Liver (tissue), 8 donors: ENCODE measurements at regions not wholly inside any gene's neighbourhood (a gene's known extent, or its start where the extent isn't known, plus 50 kb on each side); places are given as distances from the start of the nearest gene placed in this dataset.

ENCODE experiments used
- DNase-seq: peaks from one replicate; pipeline ENCODE4 v3.0.0-alpha.2; 2017; ENCODE audit warnings: low spot score
- H3K27ac ChIP-seq, 2 donors: one replicate each; pipeline ENCODE4 v1.7.0; 2013; ENCODE audit warnings: inconsistent platforms in 2 of 2, low read length in 2 of 2, control low read depth in 1 of 2, low read depth in 1 of 2, mild to moderate bottlenecking in 1 of 2
- H3K27me3 ChIP-seq, 4 donors: one replicate each; pipeline versions ENCODE4 v1.6.1 to v1.7.0; 2013; ENCODE audit warnings: low read length in 3 of 4, inconsistent platforms in 1 of 4, mild to moderate bottlenecking in 1 of 4, moderate library complexity in 1 of 4; ENCODE audit not compliant: control insufficient read depth in 4 of 4, insufficient read depth in 4 of 4
- H3K36me3 ChIP-seq, 4 donors: one replicate each; pipeline versions ENCODE4 v1.6.1 to v1.7.0; 2013; ENCODE audit warnings: low read length in 3 of 4, mild to moderate bottlenecking in 3 of 4, low read depth in 1 of 4, moderate library complexity in 1 of 4; ENCODE audit not compliant: control insufficient read depth in 4 of 4, insufficient read depth in 3 of 4
- H3K4me1 ChIP-seq, 4 donors: one replicate each; pipeline versions ENCODE4 v1.6.1 to v1.7.0; 2013; ENCODE audit warnings: low read length in 3 of 4, mild to moderate bottlenecking in 3 of 4, moderate library complexity in 1 of 4; ENCODE audit not compliant: control insufficient read depth in 4 of 4, insufficient read depth in 4 of 4
- H3K4me3 ChIP-seq, 3 donors: one replicate each; pipeline versions ENCODE4 v1.6.1 to v1.7.0; 2013; ENCODE audit warnings: low read length in 3 of 3, control low read depth in 1 of 3, low read depth in 1 of 3, mild to moderate bottlenecking in 1 of 3
- H3K9ac ChIP-seq, 2 donors: one replicate each; pipeline ENCODE4 v1.7.0; 2013; ENCODE audit warnings: low read length in 2 of 2, mild to moderate bottlenecking in 2 of 2, moderate library complexity in 2 of 2, control low read depth in 1 of 2, low read depth in 1 of 2
- H3K9me3 ChIP-seq, 4 donors: one replicate each; pipeline versions ENCODE4 v1.6.1 to v1.7.0; 2013; ENCODE audit warnings: low read length in 3 of 4; ENCODE audit not compliant: control insufficient read depth in 4 of 4
- ATF3 ChIP-seq: IDR thresholded peaks from 2 replicates; pipeline ENCODE4 v1.6.1; 2016; ENCODE audit warnings: antibody characterized with exemption
- CTCF ChIP-seq: fragments of 150-350 bp; IDR thresholded peaks from 2 replicates; pipeline ENCODE4 v1.5.1; 2017; ENCODE audit warnings: improper control_type of control experiment, low read depth, low read length; ENCODE audit not compliant: missing input control
- EGR1 ChIP-seq, 2 donors: IDR thresholded peaks; 2 replicates each; pipeline ENCODE4 v1.6.1; 2016 to 2018; ENCODE audit warnings: antibody characterized with exemption in 2 of 2, low read depth in 2 of 2
- FOXA1 ChIP-seq: IDR thresholded peaks from 2 replicates; pipeline ENCODE4 v1.6.1; 2016; ENCODE audit warnings: antibody characterized with exemption
- FOXA2 ChIP-seq: IDR thresholded peaks from 2 replicates; pipeline ENCODE4 v1.6.1; 2016; ENCODE audit warnings: antibody characterized with exemption
- GABPA ChIP-seq, 2 donors: IDR thresholded peaks in 1 of 2; conservative IDR thresholded peaks in 1 of 2; 2 replicates each; pipeline ENCODE4 v1.6.1; 2016; ENCODE audit warnings: antibody characterized with exemption in 2 of 2, mild to moderate bottlenecking in 1 of 2, moderate library complexity in 1 of 2
- HNF4A ChIP-seq, 2 donors: conservative IDR thresholded peaks; 2 replicates each; pipeline ENCODE4 v1.6.1; 2016; ENCODE audit warnings: antibody characterized with exemption in 2 of 2, mild to moderate bottlenecking in 2 of 2
- HNF4G ChIP-seq: IDR thresholded peaks from 2 replicates; pipeline ENCODE4 v1.6.1; 2016; ENCODE audit warnings: antibody characterized with exemption
- JUND ChIP-seq, 2 donors: IDR thresholded peaks; 2 replicates each; pipeline ENCODE4 v1.6.1; 2016; ENCODE audit warnings: antibody characterized with exemption in 2 of 2
- MAX ChIP-seq: IDR thresholded peaks from 2 replicates; pipeline ENCODE4 v1.6.1; 2016; ENCODE audit warnings: antibody characterized with exemption
- NR2F2 ChIP-seq: IDR thresholded peaks from 2 replicates; pipeline ENCODE4 v1.6.1; 2016; ENCODE audit warnings: antibody characterized with exemption
- RAD21 ChIP-seq, 2 donors: IDR thresholded peaks; 2 replicates each; pipeline ENCODE4 v1.6.1; 2016; ENCODE audit warnings: antibody characterized with exemption in 2 of 2, mild to moderate bottlenecking in 2 of 2
- REST ChIP-seq: IDR thresholded peaks from 2 replicates; pipeline ENCODE4 v1.6.1; 2016; ENCODE audit warnings: antibody characterized with exemption, mild to moderate bottlenecking
- SP1 ChIP-seq: IDR thresholded peaks from 2 replicates; pipeline ENCODE4 v1.6.1; 2018; ENCODE audit warnings: antibody characterized with exemption, mild to moderate bottlenecking
- TAF1 ChIP-seq: conservative IDR thresholded peaks from 2 replicates; pipeline ENCODE4 v1.6.1; 2016; ENCODE audit warnings: antibody characterized with exemption, mild to moderate bottlenecking
- YY1 ChIP-seq: IDR thresholded peaks from 2 replicates; pipeline ENCODE4 v1.6.1; 2016; ENCODE audit warnings: antibody characterized with exemption, mild to moderate bottlenecking
- ZBTB33 ChIP-seq: IDR thresholded peaks from 2 replicates; pipeline ENCODE4 v1.6.1; 2016; ENCODE audit warnings: antibody characterized with exemption
- whole genome bisulfite sequencing: extraction: QIAGEN DNeasy Blood & Tissue Kit; methylation state at CpG from one replicate; pipeline ENCODE4 v1.1.7; 2013; 5-methylcytosine and 5-hydroxymethylcytosine counted together
- donor health status: healthy.
- donor health status: healthy.
- donor health status: healthy.
- donor health status: healthy.
- donor health status: healthy.

- no peaks in the 10 kb centered on the region for H3K4me1 ChIP-seq
- H3K9ac ChIP-seq: no peak overlapping the region
- no peaks in the 10 kb centered on the region for H3K9me3 ChIP-seq
- H3K27me3 ChIP-seq: no peaks in the 10 kb centered on the region
- no peak for TF ChIP-seq ZBTB33
- TF ChIP-seq MAX: no peak
- TF ChIP-seq GABPA (IDR thresholded peaks at IDR 0.05 in 1 of 2, conservative IDR thresholded peaks at IDR 0.05 in 1 of 2): no peak
- TF ChIP-seq SP1: no peak
- no peak for TF ChIP-seq FOXA2
- TF ChIP-seq JUND (IDR thresholded peaks at IDR 0.05): no peak
- TF ChIP-seq ATF3: no peak
- no peak for TF ChIP-seq CTCF
- TF ChIP-seq FOXA1: no peak
- no peak for TF ChIP-seq TAF1
- no peak for TF ChIP-seq HNF4G
- TF ChIP-seq YY1: no peak
- no peak for TF ChIP-seq REST
- no peak for TF ChIP-seq NR2F2
- no peak for TF ChIP-seq RAD21 (IDR thresholded peaks at IDR 0.05)
- TF ChIP-seq HNF4A (conservative IDR thresholded peaks at IDR 0.05): no peak
- 49% methylated on average over 2 of the region's 2 CpGs for WGBS
- H3K4me3 ChIP-seq: no peak overlapping the region
- H3K27ac ChIP-seq: no peak overlapping the region
- no peak for DNase-seq
- no peaks in the 10 kb centered on the region for H3K36me3 ChIP-seq
Measured at GRCh38 chr4:106868381-106869035, 167.6 kb downstream of the DKK2 start.

- Histone ChIP-seq H3K4me3 (no peak overlapping the region), H3K36me3 (no peaks in the 10 kb centered on the region), H3K27ac (no peak overlapping the region), H3K9me3 (no peaks in the 10 kb centered on the region), H3K9ac (no peak overlapping the region), H3K27me3 (no peaks in the 10 kb centered on the region), H3K4me1 (no peaks in the 10 kb centered on the region)
- DNase-seq: no peak
- TF ChIP-seq EGR1 (IDR thresholded peaks at IDR 0.05; ENCODE audit: low read depth in 2 of 2) (no peak), ZBTB33 (no peak), FOXA2 (no peak), ATF3 (no peak), YY1 (no peak), NR2F2 (no peak), GABPA (IDR thresholded peaks at IDR 0.05 in 1 of 2, conservative IDR thresholded peaks at IDR 0.05 in 1 of 2) (no peak), MAX (no peak), HNF4A (conservative IDR thresholded peaks at IDR 0.05) (no peak), REST (no peak), TAF1 (no peak)
Measured at GRCh38 chr4:106864231-106864630, 171.9 kb downstream of the DKK2 start.
